Panc1 (cell line): ENCODE measurements at regions not wholly inside any gene's neighbourhood (a gene's known extent, or its start where the extent isn't known, plus 50 kb on each side); places are given as distances from the start of the nearest gene placed in this dataset.

Experiments used
- CTCF ChIP-seq: fragments of 450-650 bp; IDR thresholded peaks from 2 replicates; pipeline ENCODE4 v1.5.1; 2017; ENCODE audit warnings: mild to moderate bottlenecking
- POLR2AphosphoS5 ChIP-seq: IDR thresholded peaks from 2 replicates; pipeline ENCODE4 v1.6.1; 2012; ENCODE audit warnings: mild to moderate bottlenecking, low read depth, low read length, moderate library complexity
- REST ChIP-seq, 2 experiments: IDR thresholded peaks; 2 replicates each; pipeline ENCODE4 v1.6.1; 2011 to 2012; ENCODE audit warnings: low read depth in 2 of 2, control low read depth in 1 of 2, low read length in 1 of 2, mild to moderate bottlenecking in 1 of 2, moderate library complexity in 1 of 2; ENCODE audit not compliant: insufficient read depth in 1 of 2

- TF ChIP-seq CTCF = no peak
- TF ChIP-seq REST (IDR thresholded peaks at IDR 0.05; ENCODE audit: insufficient read depth in 1 of 2, low read depth in 2 of 2, low read length in 1 of 2) = no peak
- no peak for TF ChIP-seq POLR2AphosphoS5
These were observed 147.9 kb upstream of the LRRC3B start for GRCh38 chr3:26474706-26475105.
